Testis (tissue), 2 donors: ENCODE measurements at regions not wholly inside any gene's neighbourhood (a gene's known extent, or its start where the extent isn't known, plus 50 kb on each side); places are given as distances from the start of the nearest gene placed in this dataset.

Experiments used
- CTCF ChIP-seq, 3 experiments: fragments of 450-650 bp in 2 of 3; fragments of 200-600 bp in 1 of 3; sonication (generic) in 1 of 3; IDR thresholded peaks; one replicate each; pipeline ENCODE4 v1.5.1; 2016 to 2019; ENCODE audit warnings: antibody characterized with exemption in 3 of 3, mild to moderate bottlenecking in 2 of 3, moderate library complexity in 1 of 3
- POLR2A ChIP-seq: fragments of 450-650 bp; IDR thresholded peaks from one replicate; pipeline ENCODE4 v1.6.1; 2017; ENCODE audit warnings: antibody characterized with exemption, mild to moderate bottlenecking, moderate library complexity

DNA sequence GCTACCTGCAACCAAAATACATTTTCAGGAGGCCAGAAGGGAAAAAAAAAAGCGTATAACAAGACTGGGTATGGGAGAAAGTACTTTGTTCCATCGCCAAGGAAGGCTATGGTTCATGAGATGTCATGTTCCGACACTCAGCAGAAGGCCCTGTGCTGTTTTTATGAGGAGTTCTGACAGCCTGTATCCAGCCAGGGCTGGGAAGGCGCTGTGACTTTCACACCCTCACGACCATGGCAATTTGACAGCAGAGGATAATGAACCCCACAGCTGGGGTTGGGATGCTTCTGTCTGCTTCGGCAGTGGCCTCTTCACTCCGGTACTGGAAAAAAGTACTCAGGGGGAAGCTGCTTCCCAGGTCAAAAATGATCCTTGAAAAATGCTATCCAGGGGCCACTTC is 154.4 kb downstream of the PRELID2 start:
- TF ChIP-seq CTCF (IDR thresholded peaks at IDR 0.05) (no peak), POLR2A (no peak)
